ENCODE measurements at regions not wholly inside any gene's neighbourhood (a gene's known extent, or its start where the extent isn't known, plus 50 kb on each side); places are given as distances from the start of the nearest gene placed in this dataset.
"Not testable (repeated sequence)": the region's sequence is repeated elsewhere in the genome, so short reads cannot be mapped to it uniquely, and the experiment has no call there.

- peak; percentile 74 for DNase-seq (ENCODE audit: extremely low read depth, low read depth)
- TF ChIP-seq, protein P1, sequence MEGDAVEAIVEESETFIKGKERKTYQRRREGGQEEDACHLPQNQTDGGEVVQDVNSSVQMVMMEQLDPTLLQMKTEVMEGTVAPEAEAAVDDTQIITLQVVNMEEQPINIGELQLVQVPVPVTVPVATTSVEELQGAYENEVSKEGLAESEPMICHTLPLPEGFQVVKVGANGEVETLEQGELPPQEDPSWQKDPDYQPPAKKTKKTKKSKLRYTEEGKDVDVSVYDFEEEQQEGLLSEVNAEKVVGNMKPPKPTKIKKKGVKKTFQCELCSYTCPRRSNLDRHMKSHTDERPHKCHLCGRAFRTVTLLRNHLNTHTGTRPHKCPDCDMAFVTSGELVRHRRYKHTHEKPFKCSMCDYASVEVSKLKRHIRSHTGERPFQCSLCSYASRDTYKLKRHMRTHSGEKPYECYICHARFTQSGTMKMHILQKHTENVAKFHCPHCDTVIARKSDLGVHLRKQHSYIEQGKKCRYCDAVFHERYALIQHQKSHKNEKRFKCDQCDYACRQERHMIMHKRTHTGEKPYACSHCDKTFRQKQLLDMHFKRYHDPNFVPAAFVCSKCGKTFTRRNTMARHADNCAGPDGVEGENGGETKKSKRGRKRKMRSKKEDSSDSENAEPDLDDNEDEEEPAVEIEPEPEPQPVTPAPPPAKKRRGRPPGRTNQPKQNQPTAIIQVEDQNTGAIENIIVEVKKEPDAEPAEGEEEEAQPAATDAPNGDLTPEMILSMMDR (IDR thresholded peaks at IDR 0.05; ENCODE audit: low read depth, low read length) = no peak
Observed at GRCh38 chr1:173269490-173270230, 62.5 kb upstream of the TNFSF4 start.

- TF ChIP-seq, protein P1 (IDR thresholded peaks at IDR 0.05; ENCODE audit: low read depth, low read length) = no peak
- DNase-seq (ENCODE audit: extremely low read depth, low read depth) = no peak
Observed at GRCh38 chr1:173270243-173270642, 63.1 kb upstream of the TNFSF4 start.

DNA sequence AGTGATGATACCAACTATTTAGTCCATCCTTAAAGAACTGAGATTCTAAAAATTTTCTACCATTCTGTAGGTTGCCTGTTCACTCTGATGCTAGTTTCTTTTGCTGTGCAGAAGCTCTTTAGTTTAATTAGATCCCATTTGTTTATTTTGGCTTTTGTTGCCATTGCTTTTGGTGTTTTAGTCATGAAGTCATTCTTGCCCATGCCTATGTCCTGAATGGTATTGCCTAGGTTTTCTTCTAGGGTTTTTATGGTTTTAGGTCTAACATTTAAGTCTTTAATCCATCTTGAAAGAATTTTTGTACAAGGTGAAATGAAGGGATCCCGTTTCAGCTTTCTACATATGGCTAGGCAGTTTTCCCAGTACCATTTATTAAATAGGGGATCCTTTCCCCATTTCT, 63.9 kb upstream of the TNFSF4 start:
- DNase-seq (ENCODE audit: extremely low read depth, low read depth) = not testable (repeated sequence)

DNA sequence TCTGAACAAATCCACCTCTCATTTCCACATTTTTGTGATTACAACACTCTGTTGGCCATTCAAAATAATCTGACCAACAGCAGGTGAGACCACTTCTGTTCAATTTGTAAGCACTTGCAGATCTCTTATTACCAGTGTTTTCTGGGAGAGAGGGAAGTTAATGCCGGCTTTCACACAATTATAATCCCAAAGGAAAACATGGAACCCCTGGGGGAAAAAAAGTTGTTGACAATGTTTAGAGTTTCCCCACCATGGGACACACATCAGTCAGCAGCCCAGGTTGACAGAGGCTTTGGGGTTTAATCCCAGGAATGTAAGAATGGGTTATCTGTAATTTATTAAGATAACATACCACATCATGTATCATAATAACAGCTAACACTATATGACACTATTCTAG, 68.4 kb upstream of the TNFSF4 start:
- DNase-seq (ENCODE audit: extremely low read depth, low read depth) = no peak
- TF ChIP-seq, protein P1 (IDR thresholded peaks at IDR 0.05; ENCODE audit: low read depth, low read length) = no peak

DNA sequence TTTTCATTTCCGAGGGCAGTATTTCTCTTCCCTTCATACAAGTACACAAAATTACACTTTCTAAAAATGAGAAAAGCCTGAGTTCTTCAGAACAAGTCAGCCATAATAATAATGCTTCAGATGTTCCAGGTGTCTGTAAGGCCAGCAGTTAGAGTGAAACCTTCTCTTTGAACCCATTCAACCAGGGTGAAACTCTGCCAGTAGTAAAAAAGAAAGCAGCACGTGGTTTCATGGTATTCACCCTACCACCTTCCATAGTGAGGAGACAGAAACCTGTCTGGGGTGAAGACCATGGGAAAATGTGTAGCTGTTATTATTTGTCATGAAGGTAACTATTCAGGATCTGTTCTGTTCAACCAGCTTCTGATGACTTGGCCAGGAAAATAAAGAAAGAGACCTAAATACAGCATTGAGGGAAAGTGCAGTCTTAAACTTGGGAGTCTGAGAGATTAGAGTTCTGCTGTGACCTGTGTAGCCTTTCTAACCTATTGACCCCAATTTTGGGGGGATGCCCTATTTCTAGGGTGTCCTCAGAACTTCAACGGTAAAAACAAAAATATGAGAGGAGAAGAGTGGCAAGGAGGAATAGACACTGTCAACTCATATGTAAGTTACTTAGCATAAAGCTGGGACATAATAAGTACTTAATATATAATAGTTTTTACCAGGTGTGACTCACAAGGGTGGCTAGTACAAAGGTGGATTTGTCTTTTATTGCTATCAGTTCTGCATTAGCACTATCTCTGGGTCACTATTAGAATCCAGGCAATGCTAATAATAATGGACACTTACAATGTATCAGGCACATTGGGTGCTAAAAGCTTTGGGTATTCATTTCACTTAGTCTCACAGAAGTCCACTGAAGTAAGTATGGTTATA, 70.0 kb upstream of the TNFSF4 start:
- no peak for DNase-seq (ENCODE audit: extremely low read depth, low read depth)
- TF ChIP-seq, protein P1 (IDR thresholded peaks at IDR 0.05; ENCODE audit: low read depth, low read length) = no peak

- TF ChIP-seq, protein P1 (IDR thresholded peaks at IDR 0.05; ENCODE audit: low read depth, low read length) = no peak
Observed at GRCh38 chr1:173280899-173281660, 73.9 kb upstream of the TNFSF4 start.

GRCh38 chr1:173285048-173285447, 77.9 kb upstream of the TNFSF4 start:
- TF ChIP-seq, protein P1 (IDR thresholded peaks at IDR 0.05; ENCODE audit: low read depth, low read length) = no peak
- no peak for DNase-seq (ENCODE audit: extremely low read depth, low read depth)

More at GRCh38 chr1:173280899-173281660, 73.9 kb upstream of the TNFSF4 start:
- no peak for DNase-seq (ENCODE audit: extremely low read depth, low read depth)
